A549 (cell line): ENCODE measurements at regions not wholly inside any gene's neighbourhood (a gene's known extent, or its start where the extent isn't known, plus 50 kb on each side); places are given as distances from the start of the nearest gene placed in this dataset.

Experiments
- ATOH8 ChIP-seq: fragments of 250-450 bp; sonication (Bioruptor Pico); IDR thresholded peaks from 2 replicates; pipeline ENCODE4 v1.5.0; 2020; ENCODE audit warnings: low read depth, mild to moderate bottlenecking, moderate library complexity
- BHLHE40 ChIP-seq: IDR thresholded peaks from 2 replicates; pipeline ENCODE4 v1.6.1; 2012; ENCODE audit warnings: low read depth, low read length, inconsistent platforms
- CEBPB ChIP-seq, 2 experiments: fragments of >200 bp in 1 of 2; sonication (Bioruptor Twin) in 1 of 2; formaldehyde crosslinking in 1 of 2; IDR thresholded peaks; 2 replicates each; pipeline ENCODE4 v1.6.1; 2012 to 2016
- CHD2 ChIP-seq: fragments of 150-350 bp; IDR thresholded peaks from 2 replicates; pipeline ENCODE4 v1.6.1; 2014; ENCODE audit warnings: low read length; ENCODE audit not compliant: partially characterized antibody
- EHF ChIP-seq: fragments of 250-450 bp; sonication (Bioruptor Pico); IDR thresholded peaks from 2 replicates; pipeline ENCODE4 v1.5.0; 2020; ENCODE audit warnings: mild to moderate bottlenecking
- EHMT2 ChIP-seq: fragments of 200-600 bp; sonication (generic); IDR thresholded peaks from 2 replicates; pipeline ENCODE4 v1.6.1; 2016; ENCODE audit warnings: antibody characterized with exemption, low read depth, mild to moderate bottlenecking, moderate library complexity
- EP300 ChIP-seq, 2 experiments: fragments of >200 bp; sonication (Bioruptor Twin); formaldehyde crosslinking; IDR thresholded peaks; 2 replicates in 1 of 2; 3 replicates in 1 of 2; pipeline ENCODE4 v1.6.1; 2016 to 2017
- ESRRA ChIP-seq: fragments of 150-350 bp; IDR thresholded peaks from 2 replicates; pipeline ENCODE4 v1.6.1; 2014; ENCODE audit warnings: mild to moderate bottlenecking, low read length, borderline replicate concordance
- FOSB ChIP-seq: fragments of 250-450 bp; sonication (Bioruptor Pico); IDR thresholded peaks from 2 replicates; pipeline ENCODE4 v1.5.0; 2020; ENCODE audit warnings: mild to moderate bottlenecking, moderate library complexity
- FOSL2 ChIP-seq, 2 experiments: fragments of 450-650 bp in 1 of 2; fragments of >200 bp in 1 of 2; sonication (Bioruptor Twin) in 1 of 2; formaldehyde crosslinking; IDR thresholded peaks; 2 replicates each; pipeline versions ENCODE4 v1.5.0 to v1.6.1; 2016 to 2020; ENCODE audit warnings: mild to moderate bottlenecking in 1 of 2, moderate library complexity in 1 of 2
- GATA3 ChIP-seq: IDR thresholded peaks from 2 replicates; pipeline ENCODE4 v1.6.1; 2012; ENCODE audit warnings: borderline replicate concordance
- HES2 ChIP-seq: fragments of >200 bp; sonication (Bioruptor Twin); formaldehyde crosslinking; IDR thresholded peaks from 2 replicates; pipeline ENCODE4 v1.6.1; 2016
- HOXB13 ChIP-seq: fragments of 250-450 bp; sonication (Bioruptor Pico); IDR thresholded peaks from 2 replicates; pipeline ENCODE4 v1.5.0; 2020; ENCODE audit warnings: low read depth, mild to moderate bottlenecking, moderate library complexity
- JUN ChIP-seq, 2 experiments: fragments of >200 bp; sonication (Bioruptor Twin); formaldehyde crosslinking; IDR thresholded peaks; 2 replicates in 1 of 2; 3 replicates in 1 of 2; pipeline ENCODE4 v1.6.1; 2016 to 2017
- JUNB ChIP-seq: fragments of >200 bp; sonication (Bioruptor Twin); formaldehyde crosslinking; IDR thresholded peaks from 2 replicates; pipeline ENCODE4 v1.6.1; 2016
- KDM1A ChIP-seq: fragments of 200-600 bp; sonication (generic); IDR thresholded peaks from 2 replicates; pipeline ENCODE4 v1.6.1; 2016; ENCODE audit warnings: low read depth, mild to moderate bottlenecking
- NFE2L2 ChIP-seq: fragments of 150-350 bp; conservative IDR thresholded peaks from 2 replicates; pipeline ENCODE4 v1.6.1; 2014; ENCODE audit warnings: low read length
- NPAS2 ChIP-seq: fragments of 250-450 bp; sonication (Bioruptor Pico); IDR thresholded peaks from 2 replicates; pipeline ENCODE4 v1.8.0; 2022; ENCODE audit warnings: mild to moderate bottlenecking, moderate library complexity, borderline replicate concordance
- PBX3 ChIP-seq: IDR thresholded peaks from 2 replicates; pipeline ENCODE4 v1.6.1; 2012
- RAD21 ChIP-seq, 2 experiments: fragments of >200 bp in 1 of 2; sonication (Bioruptor Twin) in 1 of 2; formaldehyde crosslinking in 1 of 2; IDR thresholded peaks in 1 of 2; conservative IDR thresholded peaks in 1 of 2; 2 replicates in 1 of 2; 3 replicates in 1 of 2; pipeline ENCODE4 v1.6.1; 2012 to 2018; ENCODE audit warnings: inconsistent platforms in 1 of 2
- RFX5 ChIP-seq: fragments of 450-650 bp; IDR thresholded peaks from 2 replicates; pipeline ENCODE4 v1.7.1; 2014; ENCODE audit warnings: antibody characterized with exemption, mild to moderate bottlenecking, moderate library complexity
- SMC3 ChIP-seq: fragments of >200 bp; sonication (Bioruptor Twin); formaldehyde crosslinking; IDR thresholded peaks from 3 replicates; pipeline ENCODE4 v1.6.1; 2018; ENCODE audit warnings: inconsistent platforms
- SREBF2 ChIP-seq: fragments of 450-650 bp; IDR thresholded peaks from 2 replicates; pipeline ENCODE4 v1.6.1; 2014; ENCODE audit warnings: mild to moderate bottlenecking, moderate library complexity
- TP53 ChIP-seq: fragments of 250-450 bp; sonication (Bioruptor Pico); IDR thresholded peaks from 2 replicates; pipeline ENCODE4 v1.5.0; 2021; ENCODE audit warnings: mild to moderate bottlenecking, moderate library complexity
- ZFP36 ChIP-seq: fragments of 450-650 bp; IDR thresholded peaks from 2 replicates; pipeline ENCODE4 v1.6.1; 2014; ENCODE audit warnings: borderline replicate concordance; ENCODE audit not compliant: partially characterized antibody
- ZSCAN20 ChIP-seq: fragments of 250-450 bp; sonication (Bioruptor Pico); IDR thresholded peaks from 2 replicates; pipeline ENCODE4 v1.8.0; 2022; ENCODE audit warnings: mild to moderate bottlenecking, moderate library complexity
- TF ChIP-seq, protein P1 (sequence below): fragments of 150-350 bp; IDR thresholded peaks from 2 replicates; pipeline ENCODE4 v1.6.1; 2014; ENCODE audit warnings: low read depth, mild to moderate bottlenecking, low read length
- TF ChIP-seq, protein P2 (sequence below): fragments of 200-600 bp; sonication (generic); IDR thresholded peaks from 2 replicates; pipeline ENCODE4 v1.6.1; 2016; ENCODE audit warnings: antibody characterized with exemption, mild to moderate bottlenecking, moderate library complexity

GRCh38 chr14:101463566-101464171 is 97.6 kb upstream of the DIO3 start (continued):
- TF ChIP-seq HES2 (no peak), RAD21 (conservative IDR thresholded peaks at IDR 0.05 in 1 of 2, IDR thresholded peaks at IDR 0.05 in 1 of 2) (no peak), ZFP36 (no peak), EHMT2 (no peak), EP300 (IDR thresholded peaks at IDR 0.05) (no peak), GATA3 (peak; percentile 19; the same call in 1 of the 2 replicates), NPAS2 (CRISPR knock-in tag) (no peak), ATOH8 (no peak), PBX3 (no peak), BHLHE40 (no peak), TP53 (CRISPR knock-in tag) (peak; percentile 10; the same call in 1 of the 2 replicates), SREBF2 (no peak), FOSL2 (IDR thresholded peaks at IDR 0.05) (no peak), FOSL2 (CRISPR knock-in tag; IDR thresholded peaks at IDR 0.05) (no peak), KDM1A (no peak), EHF (CRISPR knock-in tag) (no peak), HOXB13 (CRISPR knock-in tag) (no peak), NFE2L2 (no peak), ESRRA (no peak), RFX5 (no peak), JUN (IDR thresholded peaks at IDR 0.05) (peak in 1 of 2 experiments; percentile 23; a peak in 1 of 5 replicates), SMC3 (no peak), JUNB (no peak), CEBPB (IDR thresholded peaks at IDR 0.05) (no peak), FOSB (CRISPR knock-in tag) (peak; percentile 31; the same call in 1 of the 2 replicates), ZSCAN20 (CRISPR knock-in tag) (no peak), CHD2 (no peak)
- TF ChIP-seq, protein P1, sequence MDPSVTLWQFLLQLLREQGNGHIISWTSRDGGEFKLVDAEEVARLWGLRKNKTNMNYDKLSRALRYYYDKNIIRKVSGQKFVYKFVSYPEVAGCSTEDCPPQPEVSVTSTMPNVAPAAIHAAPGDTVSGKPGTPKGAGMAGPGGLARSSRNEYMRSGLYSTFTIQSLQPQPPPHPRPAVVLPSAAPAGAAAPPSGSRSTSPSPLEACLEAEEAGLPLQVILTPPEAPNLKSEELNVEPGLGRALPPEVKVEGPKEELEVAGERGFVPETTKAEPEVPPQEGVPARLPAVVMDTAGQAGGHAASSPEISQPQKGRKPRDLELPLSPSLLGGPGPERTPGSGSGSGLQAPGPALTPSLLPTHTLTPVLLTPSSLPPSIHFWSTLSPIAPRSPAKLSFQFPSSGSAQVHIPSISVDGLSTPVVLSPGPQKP, result no peak
- TF ChIP-seq, protein P2, sequence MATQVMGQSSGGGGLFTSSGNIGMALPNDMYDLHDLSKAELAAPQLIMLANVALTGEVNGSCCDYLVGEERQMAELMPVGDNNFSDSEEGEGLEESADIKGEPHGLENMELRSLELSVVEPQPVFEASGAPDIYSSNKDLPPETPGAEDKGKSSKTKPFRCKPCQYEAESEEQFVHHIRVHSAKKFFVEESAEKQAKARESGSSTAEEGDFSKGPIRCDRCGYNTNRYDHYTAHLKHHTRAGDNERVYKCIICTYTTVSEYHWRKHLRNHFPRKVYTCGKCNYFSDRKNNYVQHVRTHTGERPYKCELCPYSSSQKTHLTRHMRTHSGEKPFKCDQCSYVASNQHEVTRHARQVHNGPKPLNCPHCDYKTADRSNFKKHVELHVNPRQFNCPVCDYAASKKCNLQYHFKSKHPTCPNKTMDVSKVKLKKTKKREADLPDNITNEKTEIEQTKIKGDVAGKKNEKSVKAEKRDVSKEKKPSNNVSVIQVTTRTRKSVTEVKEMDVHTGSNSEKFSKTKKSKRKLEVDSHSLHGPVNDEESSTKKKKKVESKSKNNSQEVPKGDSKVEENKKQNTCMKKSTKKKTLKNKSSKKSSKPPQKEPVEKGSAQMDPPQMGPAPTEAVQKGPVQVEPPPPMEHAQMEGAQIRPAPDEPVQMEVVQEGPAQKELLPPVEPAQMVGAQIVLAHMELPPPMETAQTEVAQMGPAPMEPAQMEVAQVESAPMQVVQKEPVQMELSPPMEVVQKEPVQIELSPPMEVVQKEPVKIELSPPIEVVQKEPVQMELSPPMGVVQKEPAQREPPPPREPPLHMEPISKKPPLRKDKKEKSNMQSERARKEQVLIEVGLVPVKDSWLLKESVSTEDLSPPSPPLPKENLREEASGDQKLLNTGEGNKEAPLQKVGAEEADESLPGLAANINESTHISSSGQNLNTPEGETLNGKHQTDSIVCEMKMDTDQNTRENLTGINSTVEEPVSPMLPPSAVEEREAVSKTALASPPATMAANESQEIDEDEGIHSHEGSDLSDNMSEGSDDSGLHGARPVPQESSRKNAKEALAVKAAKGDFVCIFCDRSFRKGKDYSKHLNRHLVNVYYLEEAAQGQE, result no peak
